IMR-90 (cell line): ENCODE measurements at regions not wholly inside any gene's neighbourhood (a gene's known extent, or its start where the extent isn't known, plus 50 kb on each side); places are given as distances from the start of the nearest gene placed in this dataset.

Experiments
- ATAC-seq: fragments of 200-7000 bp; cut with Tn5 transposase; 2 replicates; pipeline ENCODE4 v1.9.1; 2020; ENCODE audit warnings: low read depth, mild to moderate bottlenecking, moderate library complexity
- BruUV-seq: library from RNA; stranded (reverse); fragments of 400-500 nt; replicated peaks from 2 replicates; lab custom pipeline; 2021; lab: Mats Ljungman, UMichigan
- CTCF ChIA-PET: fragments of 300-600 bp; formaldehyde crosslinking; extraction: SDS; loops from one replicate; lab custom pipeline; 2021; ENCODE audit warnings: antibody characterized with exemption; lab: Yijun Ruan, JAX
- POLR2A ChIA-PET: fragments of 300-600 bp; sonication (Branson Sonifier 250); formaldehyde crosslinking; loops from one replicate; lab custom pipeline; 2022; ENCODE audit warnings: antibody characterized with exemption; ENCODE audit not compliant: unreplicated experiment; lab: Charles Lee
- DNase-seq: peaks from one replicate; pipeline ENCODE4 v3.0.0; 2013
- H2AFZ ChIP-seq: replicated peaks from 2 replicates; pipeline ENCODE3; 2013; ENCODE audit warnings: low read length, mild to moderate bottlenecking; ENCODE audit not compliant: poor library complexity
- H2AK5ac ChIP-seq: 2 replicates; pipeline ENCODE4 v1.6.1; 2013; ENCODE audit warnings: low read depth, low read length, inconsistent platforms
- H2AK9ac ChIP-seq: replicated peaks from 2 replicates; pipeline ENCODE3; 2013; ENCODE audit warnings: mild to moderate bottlenecking, low read depth, low read length, moderate library complexity; ENCODE audit not compliant: poor library complexity
- H2BK120ac ChIP-seq: 2 replicates; pipeline ENCODE4 v1.6.1; 2013; ENCODE audit warnings: low read depth, low read length, inconsistent platforms
- H2BK15ac ChIP-seq: 3 replicates; pipeline ENCODE4 v1.6.1; 2013; ENCODE audit warnings: low read depth, low read length, inconsistent platforms
- H2BK20ac ChIP-seq: 2 replicates; pipeline ENCODE4 v1.6.1; 2013; ENCODE audit warnings: low read depth, mild to moderate bottlenecking, inconsistent platforms, low read length, moderate library complexity
- H2BK5ac ChIP-seq: 2 replicates; pipeline ENCODE4 v1.6.1; 2013; ENCODE audit warnings: mild to moderate bottlenecking, low read depth, low read length, inconsistent platforms; ENCODE audit not compliant: poor library complexity, severe bottlenecking
- H3K14ac ChIP-seq: replicated peaks from 2 replicates; pipeline ENCODE4 v1.6.1; 2013; ENCODE audit warnings: low read depth, low read length, inconsistent platforms
- H3K18ac ChIP-seq: 2 replicates; pipeline ENCODE4 v1.6.1; 2013; ENCODE audit warnings: low read depth, low read length, control low read depth
- H3K23ac ChIP-seq: 2 replicates; pipeline ENCODE4 v1.6.1; 2013; ENCODE audit warnings: low read depth, low read length, inconsistent platforms
- H3K27ac ChIP-seq: 2 replicates; pipeline ENCODE4 v1.5.1; 2013; ENCODE audit warnings: mild to moderate bottlenecking, control low read depth, low read length; ENCODE audit not compliant: insufficient read depth
- H3K27me3 ChIP-seq: 2 replicates; pipeline ENCODE4 v1.6.1; 2013; ENCODE audit warnings: low read length; ENCODE audit not compliant: control insufficient read depth, insufficient read depth
- H3K36me3 ChIP-seq: 2 replicates; pipeline ENCODE4 v1.6.1; 2013; ENCODE audit warnings: low read length, mixed read lengths; ENCODE audit not compliant: control insufficient read depth, insufficient read depth
- H3K4ac ChIP-seq: 2 replicates; pipeline ENCODE4 v1.6.1; 2013; ENCODE audit warnings: low read depth, low read length, inconsistent platforms
- H3K4me1 ChIP-seq: 2 replicates; pipeline ENCODE4 v1.6.1; 2013; ENCODE audit warnings: low read length, mixed read lengths; ENCODE audit not compliant: control insufficient read depth, insufficient read depth
- H3K4me2 ChIP-seq: 2 replicates; pipeline ENCODE4 v1.6.1; 2013; ENCODE audit warnings: low read depth, mild to moderate bottlenecking, control low read depth, low read length, moderate library complexity
- H3K4me3 ChIP-seq: 2 replicates; pipeline ENCODE4 v1.5.1; 2013; ENCODE audit warnings: low read depth, mild to moderate bottlenecking, control low read depth, low read length, moderate library complexity; ENCODE audit not compliant: insufficient read depth
- H3K56ac ChIP-seq: 2 replicates; pipeline ENCODE4 v1.6.1; 2013; ENCODE audit warnings: low read length, inconsistent platforms; ENCODE audit not compliant: insufficient read depth; ENCODE audit errors: extremely low read depth
- H3K79me1 ChIP-seq, 2 experiments: 2 replicates each; pipeline ENCODE4 v1.6.1; 2013; ENCODE audit warnings: low read length in 2 of 2, inconsistent platforms in 1 of 2, low read depth in 1 of 2
- H3K9ac ChIP-seq: 2 replicates; pipeline ENCODE4 v1.6.1; 2013; ENCODE audit warnings: low read depth, low read length, control low read depth
- H3K9me1 ChIP-seq: 2 replicates; pipeline ENCODE4 v1.6.1; 2013; ENCODE audit warnings: low read length, inconsistent platforms; ENCODE audit not compliant: insufficient read depth
- H3K9me3 ChIP-seq: 2 replicates; pipeline ENCODE4 v1.6.1; 2013; ENCODE audit warnings: low read length; ENCODE audit not compliant: control insufficient read depth, insufficient read depth
- H4K20me1 ChIP-seq: 2 replicates; pipeline ENCODE4 v1.6.1; 2013; ENCODE audit warnings: low read length, inconsistent platforms; ENCODE audit not compliant: insufficient read depth
- H4K5ac ChIP-seq: 2 replicates; pipeline ENCODE4 v1.6.1; 2013; ENCODE audit warnings: mild to moderate bottlenecking, low read depth, low read length, control low read depth
- H4K8ac ChIP-seq, 2 experiments: 2 replicates each; pipeline ENCODE4 v1.6.1; 2013; ENCODE audit warnings: low read depth in 2 of 2, low read length in 2 of 2, control low read depth in 1 of 2, inconsistent platforms in 1 of 2
- H4K91ac ChIP-seq: 2 replicates; pipeline ENCODE4 v1.6.1; 2013; ENCODE audit warnings: low read depth, low read length, inconsistent platforms; ENCODE audit not compliant: insufficient read depth
- BHLHE40 ChIP-seq: fragments of 150-350 bp; IDR thresholded peaks from 2 replicates; pipeline ENCODE4 v1.6.1; 2016; ENCODE audit warnings: mild to moderate bottlenecking, low read depth, low read length
- CEBPB ChIP-seq: IDR thresholded peaks from 2 replicates; pipeline ENCODE4 v1.6.1; 2012; ENCODE audit warnings: low read depth, low read length, improper control_type of control experiment
- FOS ChIP-seq: fragments of 150-350 bp; IDR thresholded peaks from 2 replicates; pipeline ENCODE4 v1.6.1; 2016; ENCODE audit warnings: low read depth, low read length
- MAFK ChIP-seq: IDR thresholded peaks from 2 replicates; pipeline ENCODE4 v1.6.1; 2012; ENCODE audit warnings: low read depth, low read length, improper control_type of control experiment
- MXI1 ChIP-seq: IDR thresholded peaks from 2 replicates; pipeline ENCODE4 v1.6.1; 2012; ENCODE audit warnings: low read depth, mild to moderate bottlenecking, low read length, moderate library complexity, borderline replicate concordance
- SMC3 ChIP-seq: fragments of 150-350 bp; IDR thresholded peaks from 2 replicates; pipeline ENCODE4 v1.6.1; 2016; ENCODE audit warnings: low read depth, mild to moderate bottlenecking, antibody characterized with exemption, low read length, moderate library complexity
- WGBS, 2 experiments: methylation state at CpG; one replicate each; pipeline versions ENCODE4 v1.1.5 to v1.1.7; 2013; ENCODE audit warnings: missing lambda C conversion rate in 2 of 2; ENCODE audit not compliant: insufficient read length in 1 of 2; ENCODE audit errors: extremely low coverage in 2 of 2; 5-methylcytosine and 5-hydroxymethylcytosine counted together
- dilution Hi-C: fragments of 300-500 bp; cut with HindIII; formaldehyde crosslinking; loops from one replicate; pipeline ENCODE4 v1.14.3; 2018; ENCODE audit warnings: low sequenced_read_pairs; ENCODE audit not compliant: unreplicated experiment
- in situ Hi-C: fragments of 300-500 bp; cut with MboI; formaldehyde crosslinking; loops from 3 replicates; pipeline ENCODE4 v1.14.3; 2019; ENCODE audit warnings: low sequenced_read_pairs, inconsistent platforms, mixed read lengths
- intact Hi-C: fragments of 100-400 bp; cut with micrococcal nuclease; formaldehyde crosslinking; loops from 2 replicates; pipeline ENCODE4 v1.10.0; 2022

GRCh38 chr3:145269106-145269505 lies 891.9 kb downstream of the PLOD2 start:
- Histone ChIP-seq H2BK15ac (no peak overlapping the region), H2AK9ac (no peak overlapping the region), H3K9ac (no peak overlapping the region), H3K56ac (no peak overlapping the region), H4K91ac (no peak overlapping the region), H3K27me3 (no peaks in the 10 kb centered on the region), H3K27ac (no peak overlapping the region), H3K23ac (no peak overlapping the region), H2BK120ac (no peak overlapping the region), H4K20me1 (no peaks in the 10 kb centered on the region), H2AFZ (no peak overlapping the region), H3K4me1 (no peaks in the 10 kb centered on the region), H3K18ac (no peak overlapping the region), H2BK5ac (no peak overlapping the region), H3K79me1 (no peaks in the 10 kb centered on the region), H3K4ac (no peak overlapping the region), H2BK20ac (no peak overlapping the region), H3K14ac (no peak overlapping the region), H3K4me2 (no peak overlapping the region), H4K5ac (no peak overlapping the region), H3K4me3 (no peak overlapping the region), H4K8ac (no peak overlapping the region), H2AK5ac (no peak overlapping the region), H3K9me3 (no peaks in the 10 kb centered on the region; the same call in 1 of the 2 replicates), H3K36me3 (no peaks in the 10 kb centered on the region), H3K9me1 (no peaks in the 10 kb centered on the region)
- DNase-seq (no peak), ATAC-seq (no peak)
- WGBS, 2 experiments = no CpG with 5 or more reads among the region's 3 CpGs
- in situ Hi-C loops (no loop called here), intact Hi-C loops (no loop called here), dilution Hi-C loops (no loop called here)
- ChIA-PET CTCF (no interaction called here), POLR2A (no interaction called here)
- BruUV-seq = no TSS peak
- TF ChIP-seq CEBPB (no peak), SMC3 (no peak), MAFK (no peak), BHLHE40 (no peak), MXI1 (no peak), FOS (no peak)
